ENCODE measurements at regions not wholly inside any gene's neighbourhood (a gene's known extent, or its start where the extent isn't known, plus 50 kb on each side); places are given as distances from the start of the nearest gene placed in this dataset.

- Histone ChIP-seq H3K4me2 (ENCODE audit: insufficient read depth, insufficient read length, low read length) (no peak overlapping the region), H3K79me1 (ENCODE audit: insufficient read depth, low read depth, low read length, poor library complexity, severe bottlenecking) (no peaks in the 10 kb centered on the region), H4K91ac (ENCODE audit: insufficient read length, low read depth, low read length) (no peak overlapping the region), H3K79me2 (ENCODE audit: insufficient read depth, low read length) (no peaks in the 10 kb centered on the region), H3K18ac (ENCODE audit: insufficient read length, low read depth, low read length) (no peak overlapping the region), H3K14ac (ENCODE audit: insufficient read depth, low read length) (no peak overlapping the region), H4K8ac (replicated peaks; ENCODE audit: insufficient read length, low read depth, low read length) (no peak overlapping the region), H3T11ph (ENCODE audit: low read length) (no peak overlapping the region), H2AK5ac (ENCODE audit: insufficient read length, low read length) (no peak overlapping the region), H3K4me1 (ENCODE audit: insufficient read depth, low read length) (no peaks in the 10 kb centered on the region), H2BK12ac (ENCODE audit: insufficient read length, low read depth, low read length) (no peak overlapping the region), H3K27me3 (ENCODE audit: insufficient read depth, low read length) (no peaks in the 10 kb centered on the region), H3K4ac (ENCODE audit: low read depth, low read length) (no peak overlapping the region), H4K5ac (ENCODE audit: insufficient read length, low read depth, low read length) (no peak overlapping the region), H3K27ac (ENCODE audit: insufficient read length, low read depth, low read length) (no peak overlapping the region), H3K9me3 (ENCODE audit: control insufficient read depth, low read depth, low read length) (no peaks in the 10 kb centered on the region), H2AFZ (ENCODE audit: low read length) (no peak overlapping the region), H3K9ac (ENCODE audit: extremely low read depth, insufficient read length, low read length) (no peak overlapping the region), H2BK20ac (ENCODE audit: low read depth, low read length, poor library complexity, severe bottlenecking) (no peak overlapping the region), H3K23me2 (ENCODE audit: insufficient read length, low read depth, low read length, poor library complexity, severe bottlenecking) (no peaks in the 10 kb centered on the region), H2BK5ac (ENCODE audit: insufficient read length, low read length) (no peak overlapping the region), H2BK15ac (ENCODE audit: low read depth, low read length) (no peak overlapping the region), H3K23ac (ENCODE audit: insufficient read length, low read depth, low read length) (no peak overlapping the region), H3K56ac (ENCODE audit: insufficient read length, low read depth, low read length) (no peak overlapping the region), H4K20me1 (ENCODE audit: control insufficient read depth, insufficient read depth, insufficient read length) (no peaks in the 10 kb centered on the region), H2BK120ac (ENCODE audit: low read depth, low read length, poor library complexity, severe bottlenecking) (no peak overlapping the region)
- DNase-seq, result peak; percentile 55
- Mint-ChIP-seq H3K4me3 (no peak overlapping the region), H3K27me3 (ENCODE audit: low read depth) (no peaks in the 10 kb centered on the region), H3K9me3 (no peaks in the 10 kb centered on the region), H3K36me3 (ENCODE audit: insufficient read depth in 1 of 3, low read depth in 3 of 3) (no peaks in the 10 kb centered on the region), H3K27ac (peak overlapping the region in 1 of 3 experiments; percentile 83; a peak in 2 of 7 replicates), H3K4me1 (peaks cover 10 to 13% of the 10 kb centered on the region in 2 experiments)
- WGBS (ENCODE audit: extremely low coverage, insufficient read length, low lambda C conversion rate), result no CpG with 5 or more reads among the region's 12 CpGs
- no peak for TF ChIP-seq CTCF (conservative IDR thresholded peaks at IDR 0.05)
Measured at GRCh38 chr9:17005056-17005823, 129.6 kb upstream of the CNTLN start.
